Mesenchymal stem cell (in vitro differentiated cells and primary cell): ENCODE measurements at regions not wholly inside any gene's neighbourhood (a gene's known extent, or its start where the extent isn't known, plus 50 kb on each side); places are given as distances from the start of the nearest gene placed in this dataset.
A peak's percentile ranks its signal among the peaks of the same experiment; 100 is the strongest.

Experiments used
- DNase-seq: peaks from one replicate; pipeline ENCODE4 v3.0.0-alpha.2; 2013
- H2AFZ ChIP-seq: one replicate; pipeline ENCODE4 v1.6.1; 2013; ENCODE audit warnings: low read depth, mild to moderate bottlenecking, control low read depth, inconsistent platforms, low read length, moderate library complexity
- H2AK5ac ChIP-seq: 2 replicates; pipeline ENCODE4 v1.6.1; 2013; ENCODE audit warnings: low read length, moderate library complexity, mild to moderate bottlenecking, inconsistent platforms; ENCODE audit not compliant: severe bottlenecking
- H2BK120ac ChIP-seq: one replicate; pipeline ENCODE4 v1.6.1; 2013; ENCODE audit warnings: low read depth, mild to moderate bottlenecking, inconsistent platforms, low read length, moderate library complexity
- H2BK12ac ChIP-seq, 2 experiments: one replicate each; pipeline ENCODE4 v1.6.1; 2013; ENCODE audit warnings: inconsistent platforms in 2 of 2, low read length in 2 of 2, mild to moderate bottlenecking in 2 of 2, moderate library complexity in 2 of 2, control low read depth in 1 of 2
- H2BK15ac ChIP-seq: one replicate; pipeline ENCODE4 v1.6.1; 2013; ENCODE audit warnings: mild to moderate bottlenecking, low read depth, inconsistent platforms; ENCODE audit not compliant: poor library complexity, severe bottlenecking
- H2BK5ac ChIP-seq: 2 replicates; pipeline ENCODE4 v1.6.1; 2013; ENCODE audit warnings: low read depth, mild to moderate bottlenecking, low read length, control low read depth, inconsistent platforms; ENCODE audit not compliant: poor library complexity, severe bottlenecking
- H3K14ac ChIP-seq, 2 experiments: one replicate each; pipeline ENCODE4 v1.6.1; 2013; ENCODE audit warnings: inconsistent platforms in 2 of 2, low read length in 2 of 2, control low read depth in 1 of 2, mild to moderate bottlenecking in 1 of 2, moderate library complexity in 1 of 2
- H3K18ac ChIP-seq, 2 experiments: one replicate each; pipeline ENCODE4 v1.6.1; 2013; ENCODE audit warnings: inconsistent platforms in 2 of 2, low read length in 2 of 2, control low read depth in 1 of 2, low read depth in 1 of 2, mild to moderate bottlenecking in 1 of 2
- H3K23ac ChIP-seq, 2 experiments: one replicate each; pipeline ENCODE4 v1.6.1; 2013; ENCODE audit warnings: inconsistent platforms in 2 of 2, low read length in 2 of 2, mild to moderate bottlenecking in 2 of 2, moderate library complexity in 2 of 2, control low read depth in 1 of 2
- H3K27ac ChIP-seq: 2 replicates; pipeline ENCODE4 v1.5.1; 2013; ENCODE audit warnings: mild to moderate bottlenecking, moderate library complexity, low read length, control low read depth, inconsistent platforms; ENCODE audit not compliant: poor library complexity, severe bottlenecking
- H3K27me3 ChIP-seq, 2 experiments: 2 replicates each; pipeline versions ENCODE4 v1.6.1 to v1.7.0; 2013; ENCODE audit warnings: low read length in 2 of 2, mild to moderate bottlenecking in 2 of 2, moderate library complexity in 2 of 2, control low read depth in 1 of 2, inconsistent platforms in 1 of 2; ENCODE audit not compliant: control insufficient read depth in 1 of 2, insufficient read depth in 1 of 2
- H3K36me3 ChIP-seq, 2 experiments: 2 replicates each; pipeline versions ENCODE4 v1.6.1 to v1.7.0; 2013; ENCODE audit warnings: low read length in 2 of 2, control low read depth in 1 of 2, inconsistent platforms in 1 of 2, low read depth in 1 of 2, mild to moderate bottlenecking in 1 of 2; ENCODE audit not compliant: insufficient read depth in 2 of 2, control insufficient read depth in 1 of 2
- H3K4ac ChIP-seq, 2 experiments: one replicate each; pipeline ENCODE4 v1.6.1; 2013; ENCODE audit warnings: inconsistent platforms in 2 of 2, low read length in 2 of 2, mild to moderate bottlenecking in 2 of 2, moderate library complexity in 2 of 2, control low read depth in 1 of 2, low read depth in 1 of 2
- H3K4me1 ChIP-seq: 2 replicates; pipeline ENCODE4 v1.6.1; 2013; ENCODE audit warnings: low read depth, low read length, control low read depth; ENCODE audit not compliant: control insufficient read depth, insufficient read depth
- H3K4me2 ChIP-seq: 2 replicates; pipeline ENCODE4 v1.6.1; 2013; ENCODE audit warnings: low read length, mild to moderate bottlenecking, inconsistent platforms; ENCODE audit not compliant: poor library complexity, severe bottlenecking
- H3K4me3 ChIP-seq, 2 experiments: 2 replicates each; pipeline versions ENCODE4 v1.5.1 to v1.7.0; 2013; ENCODE audit warnings: low read length in 2 of 2, mild to moderate bottlenecking in 2 of 2, control low read depth in 1 of 2, low read depth in 1 of 2; ENCODE audit not compliant: insufficient read depth in 1 of 2
- H3K79me1 ChIP-seq: replicated peaks from 2 replicates; pipeline ENCODE4 v1.6.1; 2013; ENCODE audit warnings: mild to moderate bottlenecking, control low read depth, low read length, inconsistent platforms; ENCODE audit not compliant: poor library complexity, severe bottlenecking
- H3K9ac ChIP-seq: 2 replicates; pipeline ENCODE4 v1.7.0; 2013; ENCODE audit warnings: mild to moderate bottlenecking, low read length, moderate library complexity
- H3K9me3 ChIP-seq: 2 replicates; pipeline ENCODE4 v1.7.0; 2013; ENCODE audit warnings: mild to moderate bottlenecking, low read length; ENCODE audit not compliant: control insufficient read depth
- H4K8ac ChIP-seq: one replicate; pipeline ENCODE4 v1.6.1; 2013; ENCODE audit warnings: inconsistent platforms, mild to moderate bottlenecking, low read length, moderate library complexity
- H4K91ac ChIP-seq: one replicate; pipeline ENCODE4 v1.6.1; 2013; ENCODE audit warnings: mild to moderate bottlenecking, low read length, inconsistent platforms
- WGBS: methylation state at CpG from one replicate; pipeline ENCODE4 v1.1.7; 2013; ENCODE audit warnings: mixed read lengths; 5-methylcytosine and 5-hydroxymethylcytosine counted together

DNA sequence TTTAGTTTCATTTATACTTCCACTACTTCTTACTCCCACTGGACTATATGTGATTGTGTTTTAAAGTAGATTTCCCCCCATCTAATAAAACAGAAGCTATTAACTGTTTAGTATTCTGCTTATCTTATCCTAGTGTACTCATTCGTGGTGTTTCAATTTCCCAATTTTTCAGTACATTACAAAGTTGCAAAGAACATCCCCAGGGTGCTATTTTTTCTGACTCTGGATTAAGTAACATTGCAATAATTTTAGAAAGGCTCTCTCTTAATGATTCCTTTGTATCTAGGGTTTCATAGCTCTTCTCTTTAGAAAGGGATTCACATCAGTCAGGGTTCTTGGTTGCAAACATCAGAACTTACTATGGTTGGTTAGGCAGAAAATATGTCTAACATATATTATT is 317.9 kb upstream of the DIPK2B start:
- Histone ChIP-seq H3K79me1 (no peaks in the 10 kb centered on the region), H3K9ac (peak overlapping the region; percentile 84), H2BK5ac (no peak overlapping the region), H2AK5ac (no peak overlapping the region), H3K27me3 (no peaks in the 10 kb centered on the region), H3K4ac (no peak overlapping the region), H4K91ac (no peak overlapping the region), H3K36me3 (peaks cover 0 to 18% of the 10 kb centered on the region in 2 experiments), H3K4me3 (no peak overlapping the region), H4K8ac (no peak overlapping the region), H3K18ac (no peak overlapping the region), H2BK12ac (no peak overlapping the region), H3K14ac (no peak overlapping the region), H3K27ac (no peak overlapping the region), H3K4me1 (peaks cover 4% of the 10 kb centered on the region), H2AFZ (no peak overlapping the region), H2BK120ac (no peak overlapping the region), H3K23ac (no peak overlapping the region), H2BK15ac (no peak overlapping the region), H3K4me2 (no peak overlapping the region), H3K9me3 (peaks cover 22% of the 10 kb centered on the region)
- no peak for DNase-seq
- WGBS: no CpG with 5 or more reads among the region's 1 CpG

DNA sequence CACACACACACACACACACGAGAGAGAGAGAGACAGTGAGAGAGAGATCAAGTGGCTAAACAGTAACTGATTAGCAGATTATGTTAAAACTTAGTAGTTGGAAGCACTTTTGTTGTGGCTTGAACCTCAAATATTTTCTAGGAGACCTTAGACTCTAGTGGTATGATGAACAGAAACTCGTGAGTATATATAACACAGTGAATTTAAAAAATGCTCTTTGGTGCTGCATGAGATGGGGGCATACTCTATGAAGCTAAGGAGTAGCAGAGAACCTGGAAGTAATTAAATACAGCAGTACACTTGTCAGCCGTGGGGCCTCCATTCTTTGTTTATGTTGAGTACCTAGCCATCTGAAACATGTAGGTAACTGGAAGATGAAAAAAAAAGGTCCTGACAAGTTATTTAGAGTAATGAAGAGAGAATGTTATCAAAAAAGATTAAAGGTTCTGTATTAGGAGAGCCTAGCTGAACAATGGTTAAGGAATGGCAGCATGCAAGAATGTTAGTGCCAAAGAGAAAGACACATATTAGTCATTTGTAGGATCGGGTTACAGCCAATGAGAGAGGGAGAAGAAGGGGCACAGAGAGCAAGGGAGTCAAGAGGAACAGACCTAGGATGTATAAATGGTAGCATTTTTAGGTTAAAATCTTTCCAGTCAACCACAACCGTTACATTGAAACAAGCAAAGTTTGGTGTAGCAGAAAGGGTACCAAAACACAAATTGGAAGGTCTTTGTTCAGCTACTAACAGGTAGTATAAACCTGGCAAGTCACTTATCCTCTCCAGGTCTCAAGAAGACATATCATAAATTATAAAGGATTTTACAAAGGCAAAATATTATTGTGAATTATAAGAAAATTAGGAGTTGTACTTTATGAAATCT is 316.7 kb upstream of the DIPK2B start:
- Histone ChIP-seq H3K18ac (no peak overlapping the region), H3K36me3 (peaks cover 0 to 10% of the 10 kb centered on the region in 2 experiments), H2BK15ac (no peak overlapping the region), H2BK120ac (no peak overlapping the region), H3K79me1 (peaks cover 1% of the 10 kb centered on the region), H3K4me1 (peaks cover 6% of the 10 kb centered on the region), H2BK5ac (no peak overlapping the region), H3K9me3 (peaks cover 10% of the 10 kb centered on the region), H4K8ac (no peak overlapping the region), H3K4me3 (no peak overlapping the region), H3K23ac (no peak overlapping the region), H3K27me3 (no peaks in the 10 kb centered on the region), H2BK12ac (no peak overlapping the region), H2AFZ (no peak overlapping the region), H3K4ac (no peak overlapping the region), H3K4me2 (no peak overlapping the region), H3K9ac (peak overlapping the region; percentile 84), H3K14ac (no peak overlapping the region), H2AK5ac (no peak overlapping the region), H4K91ac (no peak overlapping the region), H3K27ac (peak overlapping the region; percentile 84)
- WGBS: 27% methylated on average over 2 of the region's 5 CpGs
- peak; percentile 56 for DNase-seq

DNA sequence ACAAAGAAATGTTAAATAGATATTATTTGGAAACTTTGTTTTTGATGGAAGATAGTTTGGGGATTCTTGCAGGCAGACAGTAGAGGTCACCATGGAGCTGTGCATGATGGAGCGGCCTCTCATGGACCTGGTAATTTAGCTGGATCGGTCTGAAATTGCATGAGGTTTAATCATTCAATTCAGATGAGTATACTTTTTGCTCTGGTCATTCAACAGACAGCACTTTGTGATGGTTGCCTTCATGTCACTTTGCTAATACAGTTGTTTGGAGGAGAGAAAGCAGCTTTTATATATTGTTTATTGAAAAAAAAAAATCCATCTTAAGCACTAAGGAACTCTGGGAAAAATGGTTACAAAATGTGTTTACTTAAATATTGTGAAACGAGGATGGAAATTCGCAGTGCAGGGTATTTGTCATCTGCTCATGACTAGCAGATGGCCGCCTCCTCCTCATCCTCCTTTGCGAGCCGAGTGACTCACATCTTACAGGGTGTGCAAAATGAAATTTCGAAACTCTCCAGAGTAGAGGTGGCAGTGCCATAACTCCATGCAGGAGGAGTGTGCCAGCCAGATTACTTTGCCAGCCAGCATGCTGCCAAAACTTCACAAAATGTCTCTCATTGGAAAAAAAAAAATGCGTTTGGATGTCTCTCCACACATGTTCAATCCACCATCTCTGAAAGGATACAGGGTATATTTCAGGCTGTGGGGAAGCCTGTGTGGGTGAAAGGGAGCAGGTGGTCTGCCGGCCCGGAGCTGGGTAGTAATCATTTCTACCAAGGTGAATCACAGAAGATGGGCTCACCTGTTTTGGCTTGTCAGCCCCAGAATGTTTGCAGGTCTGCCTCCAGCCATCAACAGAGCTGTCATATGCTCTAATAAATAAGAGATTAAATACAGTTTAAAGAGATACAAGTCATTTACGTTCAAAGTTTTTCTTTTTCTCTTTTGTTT is 314.9 kb upstream of the DIPK2B start:
- 2% methylated on average over 7 of the region's 12 CpGs for WGBS
- H3K4me3 ChIP-seq: no peak overlapping the region
- no peak overlapping the region for H2BK12ac ChIP-seq
- peak overlapping the region in 1 of 2 experiments; percentile 75 for H3K4ac ChIP-seq
- H3K23ac ChIP-seq: no peak overlapping the region
- H4K8ac ChIP-seq: no peak overlapping the region
- peaks cover 6% of the 10 kb centered on the region for H3K4me1 ChIP-seq
- H3K79me1 ChIP-seq: peaks cover 5% of the 10 kb centered on the region
- H4K91ac ChIP-seq: no peak overlapping the region
- no peak overlapping the region for H2AFZ ChIP-seq
- no peak overlapping the region for H3K4me2 ChIP-seq
- no peaks in the 10 kb centered on the region for H3K9me3 ChIP-seq
- peak; percentile 94 for DNase-seq
- no peak overlapping the region for H2BK15ac ChIP-seq
- peak overlapping the region; percentile 81 for H3K27ac ChIP-seq
- no peak overlapping the region for H2BK5ac ChIP-seq
- peak overlapping the region; percentile 73 for H2BK120ac ChIP-seq
- no peak overlapping the region for H3K14ac ChIP-seq
- no peak overlapping the region for H2AK5ac ChIP-seq
- peak overlapping the region in 1 of 2 experiments; percentile 21 for H3K18ac ChIP-seq
- no peaks in the 10 kb centered on the region for H3K27me3 ChIP-seq
- H3K9ac ChIP-seq: peak overlapping the region; percentile 84
- H3K36me3 ChIP-seq: no peaks in the 10 kb centered on the region

DNA sequence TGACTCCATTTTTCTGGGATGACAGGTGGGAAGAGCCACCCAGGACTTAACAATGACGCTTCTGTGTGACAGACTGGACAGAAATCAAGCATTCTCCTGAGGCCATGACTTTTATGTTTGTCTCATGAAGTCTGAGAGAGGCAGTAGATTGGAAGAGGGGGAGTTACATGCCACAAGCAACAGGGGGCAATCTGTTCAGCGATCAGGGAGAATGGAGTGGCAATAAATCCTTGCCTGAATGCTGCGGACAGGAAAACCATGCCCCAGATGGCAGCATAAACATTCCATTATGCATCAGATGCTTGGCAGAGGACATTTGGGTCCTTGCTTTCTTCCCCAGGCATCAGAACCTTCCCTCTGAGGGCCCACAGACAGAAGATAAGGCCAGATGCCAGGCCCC is 312.4 kb upstream of the DIPK2B start:
- no peak for DNase-seq
- Histone ChIP-seq H3K14ac (no peak overlapping the region), H2AK5ac (no peak overlapping the region), H3K9me3 (no peaks in the 10 kb centered on the region), H3K36me3 (no peaks in the 10 kb centered on the region), H2BK120ac (no peak overlapping the region), H4K91ac (peak overlapping the region; percentile 50), H2BK12ac (peak overlapping the region in 1 of 2 experiments; percentile 95), H3K27me3 (no peaks in the 10 kb centered on the region), H2AFZ (no peak overlapping the region), H3K4me2 (no peak overlapping the region), H3K9ac (no peak overlapping the region), H3K4me1 (peaks cover 6% of the 10 kb centered on the region), H3K18ac (peak overlapping the region; percentile 6 to 62), H2BK5ac (no peak overlapping the region), H3K27ac (no peak overlapping the region), H2BK15ac (no peak overlapping the region), H3K79me1 (peaks cover 5% of the 10 kb centered on the region), H3K4ac (no peak overlapping the region), H4K8ac (no peak overlapping the region), H3K23ac (no peak overlapping the region), H3K4me3 (no peak overlapping the region)
- WGBS: 74% methylated on average over 3 of the region's 3 CpGs
